Urinary bladder (tissue), 3 donors: ENCODE measurements at regions not wholly inside any gene's neighbourhood (a gene's known extent, or its start where the extent isn't known, plus 50 kb on each side); places are given as distances from the start of the nearest gene placed in this dataset.
"Not testable (repeated sequence)": the region's sequence is repeated elsewhere in the genome, so short reads cannot be mapped to it uniquely, and the experiment has no call there.

Source experiments
- DNase-seq: peaks from one replicate; pipeline ENCODE4 v3.0.0-alpha.2; 2015; ENCODE audit errors: extremely low spot score
- H3K27ac ChIP-seq: one replicate; pipeline ENCODE4 v1.5.1; 2013; ENCODE audit warnings: low read depth, mild to moderate bottlenecking, moderate library complexity
- H3K36me3 ChIP-seq: one replicate; pipeline ENCODE4 v1.6.1; 2013; ENCODE audit warnings: mild to moderate bottlenecking, moderate library complexity; ENCODE audit not compliant: insufficient read depth
- H3K4me1 ChIP-seq: one replicate; pipeline ENCODE4 v1.6.1; 2013; ENCODE audit warnings: mild to moderate bottlenecking, moderate library complexity; ENCODE audit not compliant: insufficient read depth
- H3K4me3 ChIP-seq: one replicate; pipeline ENCODE4 v1.5.1; 2013; ENCODE audit warnings: low read depth, low read length
- WGBS: extraction: QIAGEN DNeasy Blood & Tissue Kit; methylation state at CpG from one replicate; pipeline ENCODE4 v1.1.7; 2013; 5-methylcytosine and 5-hydroxymethylcytosine counted together
- donor health status: healthy with polysubstance abuse.
- donor health status: healthy.

GRCh38 chr10:8835453-8836167 is 781.1 kb downstream of the GATA3 start:
- H3K4me3 ChIP-seq = no peak overlapping the region
- H3K36me3 ChIP-seq = no peaks in the 10 kb centered on the region
- no peak overlapping the region for H3K27ac ChIP-seq
- WGBS = 80% methylated on average over 5 of the region's 5 CpGs
- no peaks in the 10 kb centered on the region for H3K4me1 ChIP-seq
- DNase-seq = no peak

- Histone ChIP-seq H3K4me1 (no peaks in the 10 kb centered on the region), H3K4me3 (no peak overlapping the region), H3K36me3 (no peaks in the 10 kb centered on the region), H3K27ac (no peak overlapping the region)
- DNase-seq = no peak
- WGBS = 70% methylated on average over 5 of the region's 5 CpGs
Observed at GRCh38 chr10:8840356-8840755, 785.9 kb downstream of the GATA3 start.

- no peaks in the 10 kb centered on the region for H3K4me1 ChIP-seq
- no peak overlapping the region for H3K4me3 ChIP-seq
- no peaks in the 10 kb centered on the region for H3K36me3 ChIP-seq
- no peak for DNase-seq
- no peak overlapping the region for H3K27ac ChIP-seq
Observed at GRCh38 chr10:8844141-8844540, 789.7 kb downstream of the GATA3 start.

GRCh38 chr10:8852546-8852945 is 798.1 kb downstream of the GATA3 start:
- DNase-seq = no peak
- 65% methylated on average over 3 of the region's 3 CpGs for WGBS
- no peaks in the 10 kb centered on the region for H3K36me3 ChIP-seq

GRCh38 chr10:8853048-8853447 is 798.6 kb downstream of the GATA3 start:
- H3K36me3 ChIP-seq = no peaks in the 10 kb centered on the region
- no peak for DNase-seq
- WGBS = 93% methylated on average over 7 of the region's 7 CpGs
- no peaks in the 10 kb centered on the region for H3K4me1 ChIP-seq
- H3K27ac ChIP-seq = no peak overlapping the region
- H3K4me3 ChIP-seq = no peak overlapping the region

More at GRCh38 chr10:8852546-8852945, 798.1 kb downstream of the GATA3 start:
- H3K27ac ChIP-seq = no peak overlapping the region
- H3K4me1 ChIP-seq = no peaks in the 10 kb centered on the region
- no peak overlapping the region for H3K4me3 ChIP-seq

- H3K36me3 ChIP-seq, H3K27ac ChIP-seq, H3K4me1 ChIP-seq, H3K4me3 ChIP-seq, DNase-seq: not testable (repeated sequence)
- WGBS = 98% methylated on average over 28 of the region's 29 CpGs
Observed at GRCh38 chr10:8868924-8869323, 814.4 kb downstream of the GATA3 start.

GRCh38 chr10:8873310-8873709 is 818.8 kb downstream of the GATA3 start:
- Histone ChIP-seq H3K27ac (no peak overlapping the region), H3K4me1 (no peaks in the 10 kb centered on the region), H3K36me3 (no peaks in the 10 kb centered on the region), H3K4me3 (no peak overlapping the region)
- DNase-seq = peak; percentile 31
- 20% methylated on average over 3 of the region's 3 CpGs for WGBS

GRCh38 chr10:8874268-8874667 is 819.8 kb downstream of the GATA3 start:
- H3K27ac ChIP-seq = no peak overlapping the region
- no peaks in the 10 kb centered on the region for H3K36me3 ChIP-seq
- 90% methylated on average over 2 of the region's 2 CpGs for WGBS
- no peak overlapping the region for H3K4me3 ChIP-seq
- no peaks in the 10 kb centered on the region for H3K4me1 ChIP-seq
- no peak for DNase-seq

- H3K4me3 ChIP-seq = no peak overlapping the region
- DNase-seq = no peak
- no peaks in the 10 kb centered on the region for H3K36me3 ChIP-seq
- WGBS = 67% methylated on average over 3 of the region's 3 CpGs
- H3K4me1 ChIP-seq = no peaks in the 10 kb centered on the region
- H3K27ac ChIP-seq = no peak overlapping the region
Observed at GRCh38 chr10:8874972-8875371, 820.5 kb downstream of the GATA3 start.

GRCh38 chr10:8876171-8876570 is 821.7 kb downstream of the GATA3 start:
- Histone ChIP-seq H3K4me3 (no peak overlapping the region), H3K36me3 (no peaks in the 10 kb centered on the region), H3K27ac (no peak overlapping the region), H3K4me1 (no peaks in the 10 kb centered on the region)
- WGBS = 28% methylated on average over 1 of the region's 1 CpG
- DNase-seq = no peak

GRCh38 chr10:8889538-8889937 is 835.0 kb downstream of the GATA3 start:
- H3K4me3 ChIP-seq = no peak overlapping the region
- no peaks in the 10 kb centered on the region for H3K4me1 ChIP-seq
- no peaks in the 10 kb centered on the region for H3K36me3 ChIP-seq
- H3K27ac ChIP-seq = no peak overlapping the region
- whole genome bisulfite sequencing = 66% methylated on average over 2 of the region's 2 CpGs
- no peak for DNase-seq

- DNase-seq = no peak
- Histone ChIP-seq H3K4me3 (no peak overlapping the region), H3K27ac (no peak overlapping the region), H3K4me1 (no peaks in the 10 kb centered on the region), H3K36me3 (no peaks in the 10 kb centered on the region)
- 85% methylated on average over 3 of the region's 3 CpGs for WGBS
Observed at GRCh38 chr10:8893102-8893501, 838.6 kb downstream of the GATA3 start.

- no peaks in the 10 kb centered on the region for H3K36me3 ChIP-seq
- no peaks in the 10 kb centered on the region for H3K4me1 ChIP-seq
- no peak for DNase-seq
- 90% methylated on average over 4 of the region's 4 CpGs for WGBS
- H3K4me3 ChIP-seq = no peak overlapping the region
- no peak overlapping the region for H3K27ac ChIP-seq
Observed at GRCh38 chr10:8894148-8894547, 839.7 kb downstream of the GATA3 start.

- no peaks in the 10 kb centered on the region for H3K4me1 ChIP-seq
- H3K36me3 ChIP-seq = no peaks in the 10 kb centered on the region
- no peak overlapping the region for H3K27ac ChIP-seq
- H3K4me3 ChIP-seq = no peak overlapping the region
- WGBS = 73% methylated on average over 5 of the region's 5 CpGs
- no peak for DNase-seq
Observed at GRCh38 chr10:8897769-8898168, 843.3 kb downstream of the GATA3 start.
